GM23338 (cell line): ENCODE measurements at regions not wholly inside any gene's neighbourhood (a gene's known extent, or its start where the extent isn't known, plus 50 kb on each side); places are given as distances from the start of the nearest gene placed in this dataset.

ENCODE experiments used
- EZH2 ChIP-seq: fragments of 200-600 bp; sonication (generic); IDR thresholded peaks from one replicate; pipeline ENCODE4 v1.8.0; 2017; ENCODE audit warnings: antibody characterized with exemption, mild to moderate bottlenecking, low read depth; ENCODE audit not compliant: unreplicated experiment
- EZH2phosphoT487 ChIP-seq: fragments of 200-600 bp; sonication (generic); IDR thresholded peaks from one replicate; pipeline ENCODE4 v1.8.1; 2018; ENCODE audit warnings: antibody characterized with exemption; ENCODE audit not compliant: unreplicated experiment
- JUNB ChIP-seq: IDR thresholded peaks from one replicate; pipeline ENCODE4 v1.6.1; 2016; ENCODE audit warnings: antibody characterized with exemption; ENCODE audit not compliant: unreplicated experiment
- POLR2AphosphoS5 ChIP-seq: IDR thresholded peaks from 2 replicates; pipeline ENCODE4 v1.6.1; 2016; ENCODE audit warnings: antibody characterized with exemption, low read depth
- STAT1 ChIP-seq: IDR thresholded peaks from one replicate; pipeline ENCODE4 v1.6.1; 2016; ENCODE audit warnings: antibody characterized with exemption; ENCODE audit not compliant: unreplicated experiment
- ZNF331 ChIP-seq: fragments of 250-450 bp; sonication (Bioruptor Pico); IDR thresholded peaks from 2 replicates; pipeline ENCODE4 v1.5.0; 2020; ENCODE audit warnings: low read depth, mild to moderate bottlenecking, moderate library complexity
- TF ChIP-seq, protein P1 (sequence below), 2 experiments: fragments of 200-600 bp in 1 of 2; sonication (generic) in 1 of 2; conservative IDR thresholded peaks; 2 replicates each; pipeline versions ENCODE4 v1.5.1 to v1.6.1; 2016 to 2017; ENCODE audit warnings: antibody characterized with exemption in 2 of 2, low read depth in 2 of 2, mild to moderate bottlenecking in 2 of 2, moderate library complexity in 1 of 2
- TF ChIP-seq, protein P2 (sequence below): fragments of 250-450 bp; sonication (Bioruptor Pico); IDR thresholded peaks from 2 replicates; pipeline ENCODE4 v1.5.0; 2020; ENCODE audit warnings: mild to moderate bottlenecking, moderate library complexity
- TF ChIP-seq, protein P3 (sequence below): IDR thresholded peaks from 2 replicates; pipeline ENCODE4 v1.6.1; 2016; ENCODE audit warnings: antibody characterized with exemption
- TF ChIP-seq, protein P4 (sequence below): IDR thresholded peaks from one replicate; pipeline ENCODE4 v1.6.1; 2018; ENCODE audit warnings: antibody characterized with exemption; ENCODE audit not compliant: unreplicated experiment

DNA sequence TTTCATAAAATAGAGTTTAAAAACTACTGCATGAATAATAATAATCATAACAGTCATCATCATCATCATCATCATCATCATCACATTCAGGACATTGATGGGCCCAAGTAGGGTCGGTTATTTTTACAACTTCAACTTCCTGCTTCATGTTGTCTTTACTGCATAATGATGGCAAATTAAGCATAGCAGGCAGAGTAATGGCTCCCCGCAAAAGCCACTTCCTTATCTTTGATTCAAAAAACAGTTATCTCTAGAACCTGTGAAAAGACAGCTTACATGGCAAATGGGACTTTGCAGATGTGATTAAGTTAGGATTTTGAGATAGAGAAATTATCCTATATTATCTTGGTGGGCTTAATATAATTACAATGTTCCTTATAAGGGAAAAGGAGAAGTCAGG, 792.9 kb downstream of the LIG4 start:
- TF ChIP-seq, protein P1, sequence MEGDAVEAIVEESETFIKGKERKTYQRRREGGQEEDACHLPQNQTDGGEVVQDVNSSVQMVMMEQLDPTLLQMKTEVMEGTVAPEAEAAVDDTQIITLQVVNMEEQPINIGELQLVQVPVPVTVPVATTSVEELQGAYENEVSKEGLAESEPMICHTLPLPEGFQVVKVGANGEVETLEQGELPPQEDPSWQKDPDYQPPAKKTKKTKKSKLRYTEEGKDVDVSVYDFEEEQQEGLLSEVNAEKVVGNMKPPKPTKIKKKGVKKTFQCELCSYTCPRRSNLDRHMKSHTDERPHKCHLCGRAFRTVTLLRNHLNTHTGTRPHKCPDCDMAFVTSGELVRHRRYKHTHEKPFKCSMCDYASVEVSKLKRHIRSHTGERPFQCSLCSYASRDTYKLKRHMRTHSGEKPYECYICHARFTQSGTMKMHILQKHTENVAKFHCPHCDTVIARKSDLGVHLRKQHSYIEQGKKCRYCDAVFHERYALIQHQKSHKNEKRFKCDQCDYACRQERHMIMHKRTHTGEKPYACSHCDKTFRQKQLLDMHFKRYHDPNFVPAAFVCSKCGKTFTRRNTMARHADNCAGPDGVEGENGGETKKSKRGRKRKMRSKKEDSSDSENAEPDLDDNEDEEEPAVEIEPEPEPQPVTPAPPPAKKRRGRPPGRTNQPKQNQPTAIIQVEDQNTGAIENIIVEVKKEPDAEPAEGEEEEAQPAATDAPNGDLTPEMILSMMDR (conservative IDR thresholded peaks at IDR 0.05; ENCODE audit: low read depth in 2 of 2): no peak
- TF ChIP-seq EZH2 (no peak), JUNB (no peak), POLR2AphosphoS5 (no peak), STAT1 (no peak), EZH2phosphoT487 (no peak), ZNF331 (CRISPR knock-in tag) (no peak)
- TF ChIP-seq, protein P2, sequence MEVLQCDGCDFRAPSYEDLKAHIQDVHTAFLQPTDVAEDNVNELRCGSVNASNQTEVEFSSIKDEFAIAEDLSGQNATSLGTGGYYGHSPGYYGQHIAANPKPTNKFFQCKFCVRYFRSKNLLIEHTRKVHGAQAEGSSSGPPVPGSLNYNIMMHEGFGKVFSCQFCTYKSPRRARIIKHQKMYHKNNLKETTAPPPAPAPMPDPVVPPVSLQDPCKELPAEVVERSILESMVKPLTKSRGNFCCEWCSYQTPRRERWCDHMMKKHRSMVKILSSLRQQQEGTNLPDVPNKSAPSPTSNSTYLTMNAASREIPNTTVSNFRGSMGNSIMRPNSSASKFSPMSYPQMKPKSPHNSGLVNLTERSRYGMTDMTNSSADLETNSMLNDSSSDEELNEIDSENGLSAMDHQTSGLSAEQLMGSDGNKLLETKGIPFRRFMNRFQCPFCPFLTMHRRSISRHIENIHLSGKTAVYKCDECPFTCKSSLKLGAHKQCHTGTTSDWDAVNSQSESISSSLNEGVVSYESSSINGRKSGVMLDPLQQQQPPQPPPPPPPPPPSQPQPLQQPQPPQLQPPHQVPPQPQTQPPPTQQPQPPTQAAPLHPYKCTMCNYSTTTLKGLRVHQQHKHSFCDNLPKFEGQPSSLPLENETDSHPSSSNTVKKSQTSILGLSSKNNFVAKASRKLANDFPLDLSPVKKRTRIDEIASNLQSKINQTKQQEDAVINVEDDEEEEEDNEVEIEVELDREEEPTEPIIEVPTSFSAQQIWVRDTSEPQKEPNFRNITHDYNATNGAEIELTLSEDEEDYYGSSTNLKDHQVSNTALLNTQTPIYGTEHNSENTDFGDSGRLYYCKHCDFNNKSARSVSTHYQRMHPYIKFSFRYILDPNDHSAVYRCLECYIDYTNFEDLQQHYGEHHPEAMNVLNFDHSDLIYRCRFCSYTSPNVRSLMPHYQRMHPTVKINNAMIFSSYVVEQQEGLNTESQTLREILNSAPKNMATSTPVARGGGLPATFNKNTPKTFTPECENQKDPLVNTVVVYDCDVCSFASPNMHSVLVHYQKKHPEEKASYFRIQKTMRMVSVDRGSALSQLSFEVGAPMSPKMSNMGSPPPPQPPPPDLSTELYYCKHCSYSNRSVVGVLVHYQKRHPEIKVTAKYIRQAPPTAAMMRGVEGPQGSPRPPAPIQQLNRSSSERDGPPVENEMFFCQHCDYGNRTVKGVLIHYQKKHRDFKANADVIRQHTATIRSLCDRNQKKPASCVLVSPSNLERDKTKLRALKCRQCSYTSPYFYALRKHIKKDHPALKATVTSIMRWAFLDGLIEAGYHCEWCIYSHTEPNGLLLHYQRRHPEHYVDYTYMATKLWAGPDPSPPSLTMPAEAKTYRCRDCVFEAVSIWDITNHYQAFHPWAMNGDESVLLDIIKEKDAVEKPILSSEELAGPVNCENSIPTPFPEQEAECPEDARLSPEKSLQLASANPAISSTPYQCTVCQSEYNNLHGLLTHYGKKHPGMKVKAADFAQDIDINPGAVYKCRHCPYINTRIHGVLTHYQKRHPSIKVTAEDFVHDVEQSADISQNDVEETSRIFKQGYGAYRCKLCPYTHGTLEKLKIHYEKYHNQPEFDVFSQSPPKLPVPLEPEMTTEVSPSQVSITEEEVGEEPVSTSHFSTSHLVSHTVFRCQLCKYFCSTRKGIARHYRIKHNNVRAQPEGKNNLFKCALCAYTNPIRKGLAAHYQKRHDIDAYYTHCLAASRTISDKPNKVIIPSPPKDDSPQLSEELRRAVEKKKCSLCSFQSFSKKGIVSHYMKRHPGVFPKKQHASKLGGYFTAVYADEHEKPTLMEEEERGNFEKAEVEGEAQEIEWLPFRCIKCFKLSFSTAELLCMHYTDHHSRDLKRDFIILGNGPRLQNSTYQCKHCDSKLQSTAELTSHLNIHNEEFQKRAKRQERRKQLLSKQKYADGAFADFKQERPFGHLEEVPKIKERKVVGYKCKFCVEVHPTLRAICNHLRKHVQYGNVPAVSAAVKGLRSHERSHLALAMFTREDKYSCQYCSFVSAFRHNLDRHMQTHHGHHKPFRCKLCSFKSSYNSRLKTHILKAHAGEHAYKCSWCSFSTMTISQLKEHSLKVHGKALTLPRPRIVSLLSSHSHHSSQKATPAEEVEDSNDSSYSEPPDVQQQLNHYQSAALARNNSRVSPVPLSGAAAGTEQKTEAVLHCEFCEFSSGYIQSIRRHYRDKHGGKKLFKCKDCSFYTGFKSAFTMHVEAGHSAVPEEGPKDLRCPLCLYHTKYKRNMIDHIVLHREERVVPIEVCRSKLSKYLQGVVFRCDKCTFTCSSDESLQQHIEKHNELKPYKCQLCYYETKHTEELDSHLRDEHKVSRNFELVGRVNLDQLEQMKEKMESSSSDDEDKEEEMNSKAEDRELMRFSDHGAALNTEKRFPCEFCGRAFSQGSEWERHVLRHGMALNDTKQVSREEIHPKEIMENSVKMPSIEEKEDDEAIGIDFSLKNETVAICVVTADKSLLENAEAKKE (CRISPR knock-in tag): no peak
- TF ChIP-seq, protein P3, sequence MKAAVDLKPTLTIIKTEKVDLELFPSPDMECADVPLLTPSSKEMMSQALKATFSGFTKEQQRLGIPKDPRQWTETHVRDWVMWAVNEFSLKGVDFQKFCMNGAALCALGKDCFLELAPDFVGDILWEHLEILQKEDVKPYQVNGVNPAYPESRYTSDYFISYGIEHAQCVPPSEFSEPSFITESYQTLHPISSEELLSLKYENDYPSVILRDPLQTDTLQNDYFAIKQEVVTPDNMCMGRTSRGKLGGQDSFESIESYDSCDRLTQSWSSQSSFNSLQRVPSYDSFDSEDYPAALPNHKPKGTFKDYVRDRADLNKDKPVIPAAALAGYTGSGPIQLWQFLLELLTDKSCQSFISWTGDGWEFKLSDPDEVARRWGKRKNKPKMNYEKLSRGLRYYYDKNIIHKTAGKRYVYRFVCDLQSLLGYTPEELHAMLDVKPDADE: no peak
- TF ChIP-seq, protein P4, sequence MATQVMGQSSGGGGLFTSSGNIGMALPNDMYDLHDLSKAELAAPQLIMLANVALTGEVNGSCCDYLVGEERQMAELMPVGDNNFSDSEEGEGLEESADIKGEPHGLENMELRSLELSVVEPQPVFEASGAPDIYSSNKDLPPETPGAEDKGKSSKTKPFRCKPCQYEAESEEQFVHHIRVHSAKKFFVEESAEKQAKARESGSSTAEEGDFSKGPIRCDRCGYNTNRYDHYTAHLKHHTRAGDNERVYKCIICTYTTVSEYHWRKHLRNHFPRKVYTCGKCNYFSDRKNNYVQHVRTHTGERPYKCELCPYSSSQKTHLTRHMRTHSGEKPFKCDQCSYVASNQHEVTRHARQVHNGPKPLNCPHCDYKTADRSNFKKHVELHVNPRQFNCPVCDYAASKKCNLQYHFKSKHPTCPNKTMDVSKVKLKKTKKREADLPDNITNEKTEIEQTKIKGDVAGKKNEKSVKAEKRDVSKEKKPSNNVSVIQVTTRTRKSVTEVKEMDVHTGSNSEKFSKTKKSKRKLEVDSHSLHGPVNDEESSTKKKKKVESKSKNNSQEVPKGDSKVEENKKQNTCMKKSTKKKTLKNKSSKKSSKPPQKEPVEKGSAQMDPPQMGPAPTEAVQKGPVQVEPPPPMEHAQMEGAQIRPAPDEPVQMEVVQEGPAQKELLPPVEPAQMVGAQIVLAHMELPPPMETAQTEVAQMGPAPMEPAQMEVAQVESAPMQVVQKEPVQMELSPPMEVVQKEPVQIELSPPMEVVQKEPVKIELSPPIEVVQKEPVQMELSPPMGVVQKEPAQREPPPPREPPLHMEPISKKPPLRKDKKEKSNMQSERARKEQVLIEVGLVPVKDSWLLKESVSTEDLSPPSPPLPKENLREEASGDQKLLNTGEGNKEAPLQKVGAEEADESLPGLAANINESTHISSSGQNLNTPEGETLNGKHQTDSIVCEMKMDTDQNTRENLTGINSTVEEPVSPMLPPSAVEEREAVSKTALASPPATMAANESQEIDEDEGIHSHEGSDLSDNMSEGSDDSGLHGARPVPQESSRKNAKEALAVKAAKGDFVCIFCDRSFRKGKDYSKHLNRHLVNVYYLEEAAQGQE: no peak
